H9 (cell line): ENCODE measurements at regions not wholly inside any gene's neighbourhood (a gene's known extent, or its start where the extent isn't known, plus 50 kb on each side); places are given as distances from the start of the nearest gene placed in this dataset.

Source experiments
- DNase-seq: peaks from one replicate; pipeline ENCODE4 v3.0.0-alpha.2; 2017
- H2AFZ ChIP-seq: one replicate; pipeline ENCODE4 v1.6.1; 2013; ENCODE audit warnings: mild to moderate bottlenecking, low read length, control low read depth, moderate library complexity
- H2AK5ac ChIP-seq: 2 replicates; pipeline ENCODE4 v1.6.1; 2013; ENCODE audit warnings: low read length, control low read depth, mixed read lengths; ENCODE audit not compliant: insufficient read length
- H2BK120ac ChIP-seq: one replicate; pipeline ENCODE4 v1.6.1; 2013; ENCODE audit warnings: low read depth, mild to moderate bottlenecking, low read length, control low read depth, inconsistent platforms; ENCODE audit not compliant: poor library complexity, severe bottlenecking
- H2BK12ac ChIP-seq: 2 replicates; pipeline ENCODE4 v1.6.1; 2013; ENCODE audit warnings: low read length, control low read depth, mixed read lengths, low read depth; ENCODE audit not compliant: insufficient read length
- H2BK15ac ChIP-seq: 2 replicates; pipeline ENCODE4 v1.6.1; 2013; ENCODE audit warnings: low read depth, low read length, control low read depth
- H2BK20ac ChIP-seq: one replicate; pipeline ENCODE4 v1.6.1; 2013; ENCODE audit warnings: low read depth, mild to moderate bottlenecking, low read length, control low read depth, inconsistent platforms; ENCODE audit not compliant: poor library complexity, severe bottlenecking
- H2BK5ac ChIP-seq: 2 replicates; pipeline ENCODE4 v1.6.1; 2013; ENCODE audit warnings: low read length, control low read depth, mixed read lengths; ENCODE audit not compliant: insufficient read length
- H3K14ac ChIP-seq: 2 replicates; pipeline ENCODE4 v1.6.1; 2013; ENCODE audit warnings: low read length, control low read depth; ENCODE audit not compliant: insufficient read depth
- H3K18ac ChIP-seq: 2 replicates; pipeline ENCODE4 v1.6.1; 2013; ENCODE audit warnings: low read depth, mild to moderate bottlenecking, mixed read lengths, low read length, control low read depth; ENCODE audit not compliant: insufficient read length
- H3K23ac ChIP-seq: 2 replicates; pipeline ENCODE4 v1.6.1; 2013; ENCODE audit warnings: low read length, control low read depth, mixed read lengths, low read depth; ENCODE audit not compliant: insufficient read length
- H3K23me2 ChIP-seq: 2 replicates; pipeline ENCODE4 v1.6.1; 2013; ENCODE audit warnings: low read depth, mild to moderate bottlenecking, mixed read lengths, low read length, control low read depth; ENCODE audit not compliant: insufficient read length, poor library complexity, severe bottlenecking
- H3K27ac ChIP-seq: 2 replicates; pipeline ENCODE4 v1.5.1; 2013; ENCODE audit warnings: low read length, control low read depth, mixed read lengths, low read depth; ENCODE audit not compliant: insufficient read length
- H3K27me3 ChIP-seq: 2 replicates; pipeline ENCODE4 v1.6.1; 2013; ENCODE audit warnings: low read length, control low read depth, inconsistent platforms; ENCODE audit not compliant: insufficient read depth
- H3K4ac ChIP-seq: 2 replicates; pipeline ENCODE4 v1.6.1; 2013; ENCODE audit warnings: low read depth, mild to moderate bottlenecking, control low read depth, inconsistent platforms, low read length, moderate library complexity
- H3K4me1 ChIP-seq: 2 replicates; pipeline ENCODE4 v1.6.1; 2013; ENCODE audit warnings: low read length, control low read depth, inconsistent platforms; ENCODE audit not compliant: insufficient read depth
- H3K4me2 ChIP-seq: 2 replicates; pipeline ENCODE4 v1.6.1; 2013; ENCODE audit warnings: low read length, control low read depth, mixed read lengths; ENCODE audit not compliant: insufficient read length, insufficient read depth
- H3K56ac ChIP-seq: 2 replicates; pipeline ENCODE4 v1.6.1; 2013; ENCODE audit warnings: low read depth, mild to moderate bottlenecking, mixed read lengths, low read length, control low read depth; ENCODE audit not compliant: insufficient read length
- H3K79me1 ChIP-seq: 2 replicates; pipeline ENCODE4 v1.6.1; 2013; ENCODE audit warnings: low read depth, mild to moderate bottlenecking, moderate library complexity, low read length, control low read depth, inconsistent platforms; ENCODE audit not compliant: insufficient read depth, poor library complexity, severe bottlenecking
- H3K79me2 ChIP-seq: 2 replicates; pipeline ENCODE4 v1.6.1; 2013; ENCODE audit warnings: low read length, control low read depth, inconsistent platforms; ENCODE audit not compliant: insufficient read depth
- H3K9ac ChIP-seq: 2 replicates; pipeline ENCODE4 v1.6.1; 2013; ENCODE audit warnings: low read length, control low read depth, mixed read lengths; ENCODE audit not compliant: insufficient read length; ENCODE audit errors: extremely low read depth
- H3K9me3 ChIP-seq: one replicate; pipeline ENCODE4 v1.6.1; 2013; ENCODE audit warnings: low read depth, low read length, inconsistent platforms; ENCODE audit not compliant: control insufficient read depth
- H3T11ph ChIP-seq: one replicate; pipeline ENCODE4 v1.6.1; 2013; ENCODE audit warnings: mild to moderate bottlenecking, low read length, control low read depth, inconsistent platforms
- H4K20me1 ChIP-seq: one replicate; pipeline ENCODE4 v1.6.1; 2013; ENCODE audit not compliant: control insufficient read depth, insufficient read length, insufficient read depth
- H4K5ac ChIP-seq: 2 replicates; pipeline ENCODE4 v1.6.1; 2013; ENCODE audit warnings: low read depth, mild to moderate bottlenecking, mixed read lengths, low read length, control low read depth; ENCODE audit not compliant: insufficient read length
- H4K8ac ChIP-seq: replicated peaks from 2 replicates; pipeline ENCODE4 v1.6.1; 2013; ENCODE audit warnings: low read length, control low read depth, mixed read lengths, low read depth; ENCODE audit not compliant: insufficient read length
- H4K91ac ChIP-seq: 2 replicates; pipeline ENCODE4 v1.6.1; 2013; ENCODE audit warnings: low read depth, mild to moderate bottlenecking, moderate library complexity, mixed read lengths, low read length, control low read depth; ENCODE audit not compliant: insufficient read length
- H3K27ac Mint-ChIP-seq, 3 experiments: 2 replicates in 2 of 3; 3 replicates in 1 of 3; pipeline ENCODE4 v1.8.0; 2020 to 2021; ENCODE audit warnings: mixed read lengths in 3 of 3, mild to moderate bottlenecking in 1 of 3, moderate library complexity in 1 of 3
- H3K27me3 Mint-ChIP-seq: 2 replicates; pipeline ENCODE4 v1.8.0; 2021; ENCODE audit warnings: low read depth, mild to moderate bottlenecking, moderate library complexity, mixed read lengths
- H3K36me3 Mint-ChIP-seq, 3 experiments: 2 replicates in 2 of 3; 3 replicates in 1 of 3; pipeline ENCODE4 v1.8.0; 2020 to 2021; ENCODE audit warnings: low read depth in 3 of 3, mixed read lengths in 3 of 3; ENCODE audit not compliant: insufficient read depth in 1 of 3
- H3K4me1 Mint-ChIP-seq, 2 experiments: 2 replicates each; pipeline ENCODE4 v1.8.0; 2020; ENCODE audit warnings: mixed read lengths in 2 of 2
- H3K4me3 Mint-ChIP-seq, 2 experiments: 2 replicates in 1 of 2; 3 replicates in 1 of 2; pipeline ENCODE4 v1.8.0; 2020 to 2021; ENCODE audit warnings: mild to moderate bottlenecking in 2 of 2, mixed read lengths in 2 of 2, moderate library complexity in 1 of 2
- H3K9me3 Mint-ChIP-seq, 2 experiments: 2 replicates in 1 of 2; 3 replicates in 1 of 2; pipeline ENCODE4 v1.8.0; 2020; ENCODE audit warnings: mild to moderate bottlenecking in 2 of 2, mixed read lengths in 2 of 2, moderate library complexity in 1 of 2
- CTCF ChIP-seq: fragments of 200-600 bp; sonication (generic); conservative IDR thresholded peaks from 3 replicates; pipeline ENCODE4 v1.8.0; 2021; ENCODE audit warnings: antibody characterized with exemption, mild to moderate bottlenecking
- WGBS: extraction: QIAGEN DNeasy Blood & Tissue Kit; methylation state at CpG from one replicate; pipeline ENCODE4 v1.1.7; 2013; ENCODE audit warnings: missing lambda C conversion rate, low lambda C conversion rate, mixed read lengths; ENCODE audit not compliant: insufficient read length; ENCODE audit errors: extremely low coverage; 5-methylcytosine and 5-hydroxymethylcytosine counted together

GRCh38 chr17:55872374-55872773 lies 121.5 kb downstream of the PCTP start:
- Histone ChIP-seq H2BK20ac (no peak overlapping the region), H4K91ac (no peak overlapping the region), H3K27me3 (no peaks in the 10 kb centered on the region), H2BK15ac (no peak overlapping the region), H3K27ac (no peak overlapping the region), H3K18ac (no peak overlapping the region), H2BK12ac (no peak overlapping the region), H3K9ac (no peak overlapping the region), H3K4me2 (no peak overlapping the region), H3K79me2 (no peaks in the 10 kb centered on the region), H3K23ac (no peak overlapping the region), H3K9me3 (no peaks in the 10 kb centered on the region), H3T11ph (no peak overlapping the region), H3K79me1 (no peaks in the 10 kb centered on the region), H3K14ac (no peak overlapping the region), H2AK5ac (no peak overlapping the region), H4K8ac (no peak overlapping the region), H3K4me1 (no peaks in the 10 kb centered on the region; the same call in 1 of the 2 replicates), H2AFZ (no peak overlapping the region), H2BK5ac (no peak overlapping the region), H3K4ac (no peak overlapping the region), H4K20me1 (no peaks in the 10 kb centered on the region), H3K56ac (no peak overlapping the region), H4K5ac (no peak overlapping the region), H2BK120ac (no peak overlapping the region), H3K23me2 (no peaks in the 10 kb centered on the region)
- H3K27me3 Mint-ChIP-seq = peaks cover 3% of the 10 kb centered on the region
- no peak for DNase-seq
- no peak overlapping the region for H3K4me3 Mint-ChIP-seq
- peaks cover 3 to 5% of the 10 kb centered on the region in 2 experiments; a peak in 2 of 4 replicates for H3K4me1 Mint-ChIP-seq
- no peak overlapping the region for H3K27ac Mint-ChIP-seq
- peaks cover 15 to 16% of the 10 kb centered on the region in 2 experiments for H3K9me3 Mint-ChIP-seq
- peaks cover 5 to 19% (median 10%) of the 10 kb centered on the region in 3 experiments for H3K36me3 Mint-ChIP-seq
- no peak for TF ChIP-seq CTCF
- WGBS = no CpG with 5 or more reads among the region's 3 CpGs
